ENCODE measurements at regions not wholly inside any gene's neighbourhood (a gene's known extent, or its start where the extent isn't known, plus 50 kb on each side); places are given as distances from the start of the nearest gene placed in this dataset.

- no peak overlapping the region for H3K27ac ChIP-seq (ENCODE audit: extremely low read depth, low read depth, low read length)
- ChIA-PET POLR2A (no interaction called here), CTCF (interaction anchor here (0.8 to 1.1 kb wide), 2 partner anchors 27 to 215 kb away, joined by 3 to 5 read pairs; no protein-coding TSS in a partner anchor)
- no peak overlapping the region for H3K4me3 ChIP-seq (ENCODE audit: low read depth, low read length)
- H3K9me3 ChIP-seq (ENCODE audit: control insufficient read depth, insufficient read depth, low read depth, low read length) = no peaks in the 10 kb centered on the region
- H3K36me3 ChIP-seq (ENCODE audit: control insufficient read depth in 2 of 2, insufficient read depth in 1 of 2, low read length in 2 of 2) = no peaks in the 10 kb centered on the region
- H3K4me1 ChIP-seq (ENCODE audit: control insufficient read depth, insufficient read depth, low read length) = no peaks in the 10 kb centered on the region
- TF ChIP-seq ZNF843 (tag by site-specific recombination; IDR thresholded peaks at IDR 0.05) (no peak), ZBTB49 (tag by site-specific recombination; IDR thresholded peaks at IDR 0.05; ENCODE audit: low read depth) (no peak), ZNF391 (tag by site-specific recombination; IDR thresholded peaks at IDR 0.05; ENCODE audit: borderline replicate concordance, low read depth) (no peak), ZNF548 (tag by site-specific recombination; IDR thresholded peaks at IDR 0.05) (no peak), SCRT2 (tag by site-specific recombination; IDR thresholded peaks at IDR 0.05) (no peak), ZNF660 (tag by site-specific recombination; IDR thresholded peaks at IDR 0.05) (no peak), SP7 (tag by site-specific recombination; IDR thresholded peaks at IDR 0.05) (no peak), IKZF3 (tag by site-specific recombination; IDR thresholded peaks at IDR 0.05) (no peak), ZNF169 (tag by site-specific recombination; IDR thresholded peaks at IDR 0.05) (no peak), INSM2 (tag by site-specific recombination; IDR thresholded peaks at IDR 0.05) (no peak), ZFP69B (tag by site-specific recombination; IDR thresholded peaks at IDR 0.05) (no peak), ZNF426 (tag by site-specific recombination; IDR thresholded peaks at IDR 0.05) (no peak), ZNF223 (tag by site-specific recombination; IDR thresholded peaks at IDR 0.05) (no peak)
- TF ChIP-seq, protein P1, sequence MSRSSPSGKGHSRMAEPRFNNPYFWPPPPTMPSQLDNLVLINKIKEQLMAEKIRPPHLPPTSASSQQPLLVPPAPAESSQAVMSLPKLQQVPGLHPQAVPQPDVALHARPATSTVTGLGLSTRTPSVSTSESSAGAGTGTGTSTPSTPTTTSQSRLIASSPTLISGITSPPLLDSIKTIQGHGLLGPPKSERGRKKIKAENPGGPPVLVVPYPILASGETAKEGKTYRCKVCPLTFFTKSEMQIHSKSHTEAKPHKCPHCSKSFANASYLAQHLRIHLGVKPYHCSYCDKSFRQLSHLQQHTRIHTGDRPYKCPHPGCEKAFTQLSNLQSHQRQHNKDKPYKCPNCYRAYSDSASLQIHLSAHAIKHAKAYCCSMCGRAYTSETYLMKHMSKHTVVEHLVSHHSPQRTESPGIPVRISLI (tag by site-specific recombination; IDR thresholded peaks at IDR 0.05) = no peak
Measured at GRCh38 chr5:18483451-18483850, 849.2 kb downstream of the TAF11L14 start.

DNA sequence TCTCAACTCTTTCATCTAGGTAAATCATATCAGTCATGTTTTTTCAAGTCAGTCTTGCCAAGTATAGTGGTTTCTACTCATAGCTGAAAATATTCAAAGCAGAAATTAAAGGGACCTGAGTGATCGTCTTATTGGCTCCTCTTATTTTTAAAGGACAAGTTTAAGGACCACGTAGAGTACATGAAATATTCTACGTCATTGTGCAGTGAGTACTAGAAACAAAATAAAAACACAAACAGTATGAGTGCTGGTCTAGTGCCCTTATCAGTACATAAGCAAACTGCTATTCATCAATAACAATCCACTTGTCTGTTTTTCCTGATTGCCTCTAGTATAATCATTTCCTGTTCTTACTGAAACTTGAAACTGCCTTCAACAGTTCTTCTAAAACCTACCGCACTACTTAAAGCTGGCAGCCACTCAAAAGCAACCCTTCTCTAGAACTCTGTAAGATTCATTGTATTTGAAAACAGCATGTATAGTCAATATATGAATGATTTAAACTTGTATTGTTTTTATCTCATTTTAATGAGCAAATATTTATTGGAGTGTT, 853.7 kb downstream of the TAF11L14 start:
- Histone ChIP-seq H3K4me1 (ENCODE audit: control insufficient read depth, insufficient read depth, low read length) (no peaks in the 10 kb centered on the region), H3K36me3 (ENCODE audit: control insufficient read depth in 2 of 2, insufficient read depth in 1 of 2, low read length in 2 of 2) (no peaks in the 10 kb centered on the region), H3K4me3 (ENCODE audit: low read depth, low read length) (no peak overlapping the region), H3K27ac (ENCODE audit: extremely low read depth, low read depth, low read length) (no peak overlapping the region), H3K9me3 (ENCODE audit: control insufficient read depth, insufficient read depth, low read depth, low read length) (no peaks in the 10 kb centered on the region)
- CTCF ChIA-PET = interaction anchor here (1.0 kb wide), 1 partner anchor 22 kb away, joined by 5 read pairs; no protein-coding TSS in a partner anchor
- TF ChIP-seq ZNF48 (tag by site-specific recombination; IDR thresholded peaks at IDR 0.05) = no peak
- TF ChIP-seq SETDB1 (IDR thresholded peaks at IDR 0.05; ENCODE audit: insufficient read length, low read length) = peak; percentile 24
- POLR2A ChIA-PET = no interaction called here

DNA sequence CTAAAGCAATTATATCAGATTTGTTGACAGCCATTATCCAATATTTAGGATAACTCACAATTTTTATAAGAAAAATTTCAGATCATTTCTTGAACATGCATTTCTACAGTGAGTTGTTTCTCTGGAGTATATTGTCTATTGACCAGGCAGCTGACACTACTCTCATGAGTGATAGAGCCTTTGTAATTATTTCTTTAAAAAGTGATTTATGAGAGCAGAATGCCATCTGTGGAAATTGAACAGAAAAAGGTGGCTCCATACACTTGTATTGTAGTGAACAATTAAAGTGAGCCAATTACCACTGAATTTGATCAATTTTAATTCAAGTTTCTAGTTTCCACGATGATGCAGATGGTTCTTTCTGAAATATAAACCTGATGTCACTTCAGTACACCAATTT, 855.4 kb downstream of the TAF11L14 start:
- ChIA-PET POLR2A (no interaction called here), CTCF (no interaction called here)
- H3K4me1 ChIP-seq (ENCODE audit: control insufficient read depth, insufficient read depth, low read length) = no peaks in the 10 kb centered on the region
- no peaks in the 10 kb centered on the region for H3K9me3 ChIP-seq (ENCODE audit: control insufficient read depth, insufficient read depth, low read depth, low read length)
- H3K36me3 ChIP-seq (ENCODE audit: control insufficient read depth in 2 of 2, insufficient read depth in 1 of 2, low read length in 2 of 2) = no peaks in the 10 kb centered on the region
- no peak overlapping the region for H3K4me3 ChIP-seq (ENCODE audit: low read depth, low read length)
- no peak overlapping the region for H3K27ac ChIP-seq (ENCODE audit: extremely low read depth, low read depth, low read length)
- TF ChIP-seq IKZF3 (tag by site-specific recombination; IDR thresholded peaks at IDR 0.05) (no peak), ZSCAN30 (tag by site-specific recombination; IDR thresholded peaks at IDR 0.05) (no peak), ZNF510 (tag by site-specific recombination; IDR thresholded peaks at IDR 0.05; ENCODE audit: insufficient replicate concordance) (no peak), ZNF585B (tag by site-specific recombination; IDR thresholded peaks at IDR 0.05) (no peak), ZNF211 (tag by site-specific recombination; IDR thresholded peaks at IDR 0.05; ENCODE audit: low read depth) (no peak), ZNF48 (tag by site-specific recombination; IDR thresholded peaks at IDR 0.05) (no peak), RBAK (tag by site-specific recombination; IDR thresholded peaks at IDR 0.05) (no peak), ZNF10 (tag by site-specific recombination; IDR thresholded peaks at IDR 0.05) (no peak), SP7 (tag by site-specific recombination; IDR thresholded peaks at IDR 0.05) (no peak)
- TF ChIP-seq, protein P2, sequence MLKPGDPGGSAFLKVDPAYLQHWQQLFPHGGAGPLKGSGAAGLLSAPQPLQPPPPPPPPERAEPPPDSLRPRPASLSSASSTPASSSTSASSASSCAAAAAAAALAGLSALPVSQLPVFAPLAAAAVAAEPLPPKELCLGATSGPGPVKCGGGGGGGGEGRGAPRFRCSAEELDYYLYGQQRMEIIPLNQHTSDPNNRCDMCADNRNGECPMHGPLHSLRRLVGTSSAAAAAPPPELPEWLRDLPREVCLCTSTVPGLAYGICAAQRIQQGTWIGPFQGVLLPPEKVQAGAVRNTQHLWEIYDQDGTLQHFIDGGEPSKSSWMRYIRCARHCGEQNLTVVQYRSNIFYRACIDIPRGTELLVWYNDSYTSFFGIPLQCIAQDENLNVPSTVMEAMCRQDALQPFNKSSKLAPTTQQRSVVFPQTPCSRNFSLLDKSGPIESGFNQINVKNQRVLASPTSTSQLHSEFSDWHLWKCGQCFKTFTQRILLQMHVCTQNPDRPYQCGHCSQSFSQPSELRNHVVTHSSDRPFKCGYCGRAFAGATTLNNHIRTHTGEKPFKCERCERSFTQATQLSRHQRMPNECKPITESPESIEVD (tag by site-specific recombination; IDR thresholded peaks at IDR 0.05) = no peak
- TF ChIP-seq, protein P3, sequence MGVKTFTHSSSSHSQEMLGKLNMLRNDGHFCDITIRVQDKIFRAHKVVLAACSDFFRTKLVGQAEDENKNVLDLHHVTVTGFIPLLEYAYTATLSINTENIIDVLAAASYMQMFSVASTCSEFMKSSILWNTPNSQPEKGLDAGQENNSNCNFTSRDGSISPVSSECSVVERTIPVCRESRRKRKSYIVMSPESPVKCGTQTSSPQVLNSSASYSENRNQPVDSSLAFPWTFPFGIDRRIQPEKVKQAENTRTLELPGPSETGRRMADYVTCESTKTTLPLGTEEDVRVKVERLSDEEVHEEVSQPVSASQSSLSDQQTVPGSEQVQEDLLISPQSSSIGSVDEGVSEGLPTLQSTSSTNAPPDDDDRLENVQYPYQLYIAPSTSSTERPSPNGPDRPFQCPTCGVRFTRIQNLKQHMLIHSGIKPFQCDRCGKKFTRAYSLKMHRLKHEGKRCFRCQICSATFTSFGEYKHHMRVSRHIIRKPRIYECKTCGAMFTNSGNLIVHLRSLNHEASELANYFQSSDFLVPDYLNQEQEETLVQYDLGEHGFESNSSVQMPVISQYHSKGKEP (tag by site-specific recombination; IDR thresholded peaks at IDR 0.05) = no peak

All from HEK293 (cell line).